Gastrocnemius medialis (tissue), 4 donors: ENCODE measurements at regions not wholly inside any gene's neighbourhood (a gene's known extent, or its start where the extent isn't known, plus 50 kb on each side); places are given as distances from the start of the nearest gene placed in this dataset.

Experiments
- POLR2A ChIP-seq, 2 donors: fragments of 450-650 bp; IDR thresholded peaks; one replicate each; pipeline ENCODE4 v1.6.1; 2017; ENCODE audit warnings: antibody characterized with exemption in 2 of 2, mild to moderate bottlenecking in 2 of 2, moderate library complexity in 2 of 2
- TF ChIP-seq, protein P1 (sequence below), 5 experiments: fragments of 450-650 bp in 3 of 5; fragments of 200-600 bp in 2 of 5; sonication (generic) in 2 of 5; IDR thresholded peaks in 4 of 5; conservative IDR thresholded peaks in 1 of 5; 1 replicate in 4 of 5; 2 replicates in 1 of 5; pipeline ENCODE4 v1.5.1; 2016 to 2019; ENCODE audit warnings: antibody characterized with exemption in 5 of 5, mild to moderate bottlenecking in 3 of 5, moderate library complexity in 3 of 5

DNA sequence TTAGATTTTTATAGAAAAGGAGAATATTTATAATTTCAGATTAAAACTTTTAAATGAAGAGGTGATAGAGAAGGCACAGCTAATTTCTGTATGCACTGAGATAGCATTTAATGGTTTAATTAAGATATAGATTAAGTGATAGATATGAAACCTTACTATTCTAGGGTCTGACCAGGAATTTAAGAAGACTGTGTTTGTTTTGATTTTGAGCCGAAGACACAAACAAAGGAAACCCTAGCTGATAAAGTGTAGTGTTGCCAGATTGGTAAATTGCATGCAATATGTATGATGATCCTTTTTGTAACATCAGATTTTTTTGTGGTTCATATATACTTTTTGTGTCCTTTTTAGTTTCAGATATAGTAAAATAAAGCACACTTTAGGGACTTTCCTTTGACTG, 141.8 kb downstream of the ZPLD1 start:
- TF ChIP-seq, protein P1, sequence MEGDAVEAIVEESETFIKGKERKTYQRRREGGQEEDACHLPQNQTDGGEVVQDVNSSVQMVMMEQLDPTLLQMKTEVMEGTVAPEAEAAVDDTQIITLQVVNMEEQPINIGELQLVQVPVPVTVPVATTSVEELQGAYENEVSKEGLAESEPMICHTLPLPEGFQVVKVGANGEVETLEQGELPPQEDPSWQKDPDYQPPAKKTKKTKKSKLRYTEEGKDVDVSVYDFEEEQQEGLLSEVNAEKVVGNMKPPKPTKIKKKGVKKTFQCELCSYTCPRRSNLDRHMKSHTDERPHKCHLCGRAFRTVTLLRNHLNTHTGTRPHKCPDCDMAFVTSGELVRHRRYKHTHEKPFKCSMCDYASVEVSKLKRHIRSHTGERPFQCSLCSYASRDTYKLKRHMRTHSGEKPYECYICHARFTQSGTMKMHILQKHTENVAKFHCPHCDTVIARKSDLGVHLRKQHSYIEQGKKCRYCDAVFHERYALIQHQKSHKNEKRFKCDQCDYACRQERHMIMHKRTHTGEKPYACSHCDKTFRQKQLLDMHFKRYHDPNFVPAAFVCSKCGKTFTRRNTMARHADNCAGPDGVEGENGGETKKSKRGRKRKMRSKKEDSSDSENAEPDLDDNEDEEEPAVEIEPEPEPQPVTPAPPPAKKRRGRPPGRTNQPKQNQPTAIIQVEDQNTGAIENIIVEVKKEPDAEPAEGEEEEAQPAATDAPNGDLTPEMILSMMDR (IDR thresholded peaks at IDR 0.05 in 4 of 5, conservative IDR thresholded peaks at IDR 0.05 in 1 of 5), result no peak
- no peak for TF ChIP-seq POLR2A (IDR thresholded peaks at IDR 0.05)
